SIG-M5 (cell line): ENCODE measurements at regions not wholly inside any gene's neighbourhood (a gene's known extent, or its start where the extent isn't known, plus 50 kb on each side); places are given as distances from the start of the nearest gene placed in this dataset.
"Not testable (repeated sequence)": the region's sequence is repeated elsewhere in the genome, so short reads cannot be mapped to it uniquely, and the experiment has no call there.

Experiments used
- DNase-seq: peaks from one replicate; lab custom pipeline; 2025; lab: John Stamatoyannopoulos, UW

DNA sequence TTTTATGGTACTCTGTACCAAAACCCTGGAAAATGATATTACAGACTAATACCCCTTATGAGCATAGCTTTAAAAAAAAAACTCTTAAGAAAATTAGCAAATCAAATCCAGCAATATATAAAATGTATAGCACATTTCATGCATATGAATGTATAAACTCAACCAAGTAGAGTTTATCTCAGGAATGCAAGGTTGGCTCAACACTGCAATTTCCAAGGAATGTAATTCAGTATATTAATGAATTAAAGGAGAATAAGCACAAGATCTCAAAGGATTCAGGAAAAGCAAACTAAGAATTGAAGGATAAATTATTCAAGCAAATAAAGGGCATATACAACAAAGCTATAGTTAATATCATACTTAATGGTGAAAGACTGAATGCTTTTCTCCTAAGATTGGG lies 61.9 kb upstream of the RPL38 start:
- DNase-seq: no peak

DNA sequence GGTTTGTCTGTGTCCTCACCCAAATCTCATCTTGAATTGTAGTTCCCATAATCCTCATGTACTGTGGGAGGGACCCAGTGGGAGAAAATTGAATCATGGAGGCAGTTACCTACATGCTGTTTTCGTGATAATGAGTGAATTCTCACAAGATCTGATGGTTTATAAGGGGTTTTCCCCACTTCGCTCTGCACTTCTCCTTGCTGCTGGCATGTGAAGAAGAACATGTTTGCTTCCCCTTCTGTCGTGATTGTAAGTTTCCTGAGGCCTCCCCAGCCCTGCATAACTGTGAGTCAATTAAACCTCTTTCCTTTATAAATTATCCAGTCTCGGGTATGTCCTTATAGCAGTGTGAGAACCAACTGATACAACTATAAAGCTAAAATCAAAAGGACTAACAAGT lies 60.2 kb upstream of the RPL38 start:
- not testable (repeated sequence) for DNase-seq

DNA sequence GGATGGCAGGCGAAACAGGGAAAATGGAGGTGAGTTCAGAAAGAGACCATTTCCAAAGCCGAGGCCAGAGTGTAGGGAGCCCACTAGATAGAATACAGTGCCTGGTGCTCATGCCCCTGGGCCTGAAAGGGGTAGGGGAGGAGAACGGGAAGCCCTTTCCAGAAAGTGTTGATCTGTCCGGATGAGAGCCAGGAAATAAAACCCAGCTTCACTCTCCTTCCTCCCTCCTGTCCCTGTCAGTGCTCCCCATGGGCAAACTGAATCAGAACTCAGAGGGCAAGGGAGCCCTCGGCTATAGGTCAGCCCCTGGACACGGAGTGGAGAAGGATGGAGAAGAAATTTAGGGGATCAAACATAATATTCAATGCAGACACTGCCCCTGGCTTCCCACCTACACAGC lies 57.7 kb upstream of the RPL38 start:
- DNase-seq: no peak

DNA sequence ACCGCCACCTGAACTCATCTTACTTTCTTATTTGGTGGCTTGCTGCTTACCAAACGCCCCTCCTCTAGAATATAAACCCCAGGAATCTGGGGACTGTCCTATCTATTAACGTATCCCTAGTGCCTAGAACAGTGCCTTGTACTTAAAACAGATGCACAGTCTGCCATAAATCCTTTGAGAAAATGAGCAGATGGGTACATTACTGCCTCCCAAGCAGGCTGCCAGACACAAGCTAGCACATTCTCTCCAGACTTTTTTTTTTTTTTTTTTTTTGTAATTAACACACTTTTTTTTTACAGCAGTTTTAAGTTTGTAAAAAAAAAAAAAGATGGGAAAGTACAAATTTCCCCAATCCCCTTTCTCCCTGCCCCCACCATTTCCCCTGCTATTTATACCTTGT lies 57.3 kb upstream of the RPL38 start:
- DNase-seq: no peak

DNA sequence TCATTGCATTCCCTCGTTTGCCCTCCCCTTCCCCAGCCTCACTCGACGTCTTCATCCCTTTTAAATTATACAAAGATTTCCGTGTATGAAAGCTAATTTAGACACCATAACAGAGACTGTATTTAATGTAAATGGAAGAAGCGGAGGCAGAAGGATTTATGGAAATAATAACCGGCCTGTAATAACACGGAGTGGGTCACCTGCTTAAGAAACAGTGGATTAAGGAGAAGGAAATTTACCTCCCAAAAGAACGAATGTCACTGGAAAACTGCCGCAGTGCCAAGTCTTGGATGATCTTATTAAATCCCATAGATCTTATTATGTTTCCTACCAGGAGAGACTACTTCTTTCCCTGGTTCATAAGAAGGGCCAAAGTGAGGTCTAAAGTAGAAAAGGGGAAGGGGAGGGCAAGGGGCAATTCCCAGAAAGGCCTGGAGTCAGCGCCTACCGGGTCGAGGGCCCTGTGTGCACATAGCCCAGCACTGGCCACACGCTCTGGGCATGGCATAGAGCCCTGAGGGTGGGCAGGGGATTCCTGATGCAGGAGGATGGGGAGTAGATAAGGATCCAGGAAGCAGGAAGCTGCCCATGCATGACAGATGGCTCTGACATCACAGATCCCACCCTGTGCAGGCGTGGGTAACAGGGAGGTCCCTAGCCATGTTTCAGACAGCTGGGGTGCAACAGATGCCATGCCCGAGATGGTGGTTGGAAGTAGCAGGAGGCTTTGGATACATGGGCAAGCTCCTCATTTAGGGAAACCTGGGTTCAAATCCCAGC lies 56.2 kb upstream of the RPL38 start:
- DNase-seq: no peak

DNA sequence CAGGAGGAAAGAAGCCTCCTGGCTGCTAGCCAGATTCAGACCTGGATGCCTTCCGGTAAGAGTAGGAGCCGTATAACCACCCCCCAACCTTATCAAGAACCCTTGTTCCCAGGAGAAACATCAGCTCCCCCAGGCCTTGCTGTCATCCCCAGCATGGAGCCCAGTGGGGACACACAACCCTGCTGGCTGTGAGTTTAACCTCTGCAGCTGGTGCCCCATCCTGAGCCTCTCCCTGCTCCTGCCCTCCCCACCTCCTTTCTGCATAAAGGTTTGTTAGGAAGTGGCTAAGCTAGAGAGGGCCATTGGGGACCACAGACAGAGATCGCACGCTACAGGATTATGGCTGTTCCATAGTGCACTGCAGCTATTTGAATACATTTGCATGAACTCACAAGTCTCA lies 55.5 kb upstream of the RPL38 start:
- DNase-seq: no peak

DNA sequence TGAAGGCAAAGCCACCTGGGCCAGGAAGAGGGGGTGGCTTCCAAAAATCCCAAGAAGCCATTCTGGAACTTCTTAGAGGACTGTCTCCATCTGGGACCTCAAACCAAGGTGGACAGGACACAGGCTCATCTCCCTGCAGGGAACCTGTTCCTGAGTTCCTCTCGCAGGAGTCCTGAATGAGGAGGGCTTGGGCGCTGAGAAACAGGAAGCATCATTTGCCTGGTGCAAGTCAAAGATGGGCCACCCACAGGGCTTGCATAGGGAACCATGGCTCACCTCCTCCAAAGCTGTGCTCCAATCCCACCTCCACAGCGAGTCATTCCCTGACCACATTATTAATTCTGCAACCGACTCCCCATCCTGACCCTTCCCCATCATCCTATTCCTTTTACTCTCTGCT lies 55.0 kb upstream of the RPL38 start:
- no peak for DNase-seq

DNA sequence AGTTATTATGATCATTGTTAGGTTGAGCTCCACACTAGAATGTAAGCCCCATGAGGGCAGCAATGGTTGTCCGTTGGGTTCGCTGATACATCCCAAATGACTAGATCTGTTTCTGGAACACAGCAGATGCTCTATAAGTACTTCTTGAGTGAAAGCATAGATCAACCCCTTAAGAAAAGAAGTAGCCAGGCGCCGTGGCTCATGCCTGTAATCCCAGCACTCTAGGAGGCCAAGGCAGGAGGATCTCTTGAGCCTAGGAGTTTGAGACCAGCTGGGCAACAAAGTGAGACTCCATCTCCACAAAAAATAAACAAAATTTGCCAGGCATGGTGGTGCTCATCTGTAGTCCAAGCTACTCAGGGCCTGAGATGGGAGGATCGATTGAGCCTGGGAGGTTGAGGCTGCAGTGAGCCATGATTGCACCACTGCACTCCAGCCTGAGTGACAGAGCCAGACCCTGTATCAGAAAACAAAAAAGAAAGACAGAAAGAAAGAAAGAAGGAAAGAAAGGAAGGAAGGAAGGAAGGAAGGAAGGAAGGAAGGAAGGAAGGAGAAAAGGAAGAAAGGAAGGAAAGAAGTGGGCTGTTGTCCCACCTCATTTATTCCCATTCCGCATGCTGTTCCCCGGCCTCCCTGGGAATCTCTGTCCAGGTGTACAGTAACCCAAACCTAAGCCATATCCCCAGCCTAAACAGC lies 54.4 kb upstream of the RPL38 start:
- no peak for DNase-seq

DNA sequence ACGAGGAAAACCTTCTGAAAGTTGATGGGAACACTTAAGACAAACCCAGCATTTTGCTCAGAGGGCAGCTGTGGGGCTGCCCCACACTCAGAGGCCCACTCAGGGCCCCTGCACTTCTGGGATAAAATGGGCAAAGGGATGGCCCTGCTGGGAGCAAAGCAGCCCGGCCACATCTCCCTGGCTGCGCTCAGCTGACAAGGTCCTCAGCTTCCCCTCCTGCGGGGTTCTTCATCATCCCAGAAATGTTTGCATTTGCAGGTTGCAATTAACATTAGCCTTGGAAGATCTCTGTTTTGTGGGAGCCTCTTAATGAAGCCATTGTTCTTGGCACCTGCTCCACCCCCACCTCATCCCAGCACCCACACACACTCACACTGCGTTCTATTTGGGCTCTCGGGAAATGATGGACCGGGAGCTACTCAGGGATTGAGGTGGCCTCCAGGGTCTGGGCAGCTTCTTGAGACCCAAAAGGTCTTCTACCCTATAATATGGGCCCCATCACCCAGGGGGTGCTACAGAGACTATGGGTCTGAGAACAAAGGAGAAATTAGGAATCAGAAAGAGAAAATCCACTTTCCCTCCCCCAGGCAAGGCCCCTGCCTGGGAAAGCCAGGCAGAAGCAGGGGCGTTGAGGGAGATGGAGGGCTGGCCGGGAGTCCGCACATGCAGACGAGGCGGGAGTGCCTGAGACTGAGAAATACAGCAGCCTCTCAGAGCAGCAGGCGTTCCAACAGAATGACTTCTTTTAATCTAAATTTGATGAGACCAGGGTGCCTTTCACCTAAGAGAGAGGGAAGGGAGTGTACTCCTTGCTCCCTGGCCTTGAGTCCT lies 53.7 kb upstream of the RPL38 start:
- DNase-seq: no peak

DNA sequence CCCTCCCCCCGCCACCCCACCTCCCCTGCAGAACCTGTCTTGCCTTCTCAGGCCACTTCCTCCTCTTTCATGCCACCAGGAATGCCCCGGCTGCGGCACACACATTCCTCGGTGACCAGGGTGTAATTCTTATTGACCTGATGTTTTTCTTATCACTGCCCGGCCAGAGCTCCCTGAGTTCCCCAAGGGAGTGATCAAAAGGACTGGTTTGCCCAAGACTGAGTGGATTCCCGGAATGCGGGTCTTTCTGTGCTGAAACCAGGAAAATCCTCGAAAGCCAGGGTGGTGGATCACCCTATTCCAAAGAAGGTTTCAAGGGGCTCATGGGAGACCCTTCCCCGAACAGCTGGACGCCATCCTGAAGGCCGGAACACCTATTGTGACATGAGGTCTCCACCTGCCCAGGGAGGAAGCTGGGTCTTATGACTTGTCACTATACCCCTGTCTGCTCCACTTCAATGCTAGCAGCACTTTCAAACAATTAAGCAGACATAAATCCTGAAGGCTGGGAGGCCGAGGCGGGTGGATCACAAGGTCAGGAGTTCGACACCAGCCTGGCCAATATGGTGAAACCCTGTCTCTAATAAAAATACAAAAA lies 53.0 kb upstream of the RPL38 start:
- DNase-seq: no peak

DNA sequence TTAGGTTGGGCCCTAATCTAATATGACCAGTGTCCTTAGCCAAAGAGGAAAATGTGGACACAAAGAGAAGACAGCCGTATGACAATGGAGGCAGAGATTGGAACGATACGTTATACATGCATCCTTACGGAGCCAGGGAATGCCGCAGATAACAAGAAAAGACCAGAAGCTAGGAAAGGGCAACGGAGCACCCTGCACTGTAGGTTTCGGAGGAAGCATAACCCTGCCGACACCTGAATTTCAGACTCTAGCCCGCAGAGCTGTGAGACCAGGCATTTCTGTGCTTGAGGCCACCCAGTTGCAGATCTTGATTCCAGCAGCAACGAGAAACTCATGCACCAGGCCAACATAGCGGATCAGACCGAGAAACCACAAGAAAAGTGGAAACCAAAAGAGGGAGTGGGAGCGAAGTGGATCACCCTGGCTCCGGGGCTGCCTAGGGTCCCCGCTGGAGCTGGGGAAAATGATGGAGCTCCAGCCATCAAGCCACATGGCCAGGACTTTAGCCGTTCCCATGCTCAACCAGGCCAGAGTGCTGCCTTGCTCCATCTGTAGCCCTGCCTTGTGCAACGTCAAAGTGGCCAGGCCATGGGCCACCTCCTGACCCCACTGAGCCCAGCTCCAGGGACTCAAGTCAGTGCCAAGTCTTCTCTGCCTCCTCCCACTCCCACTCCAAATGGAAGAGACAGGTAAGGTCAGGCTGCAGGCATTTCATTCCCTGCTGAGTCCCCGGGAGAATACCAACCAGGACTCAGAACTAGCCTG lies 51.7 kb upstream of the RPL38 start:
- no peak for DNase-seq

DNA sequence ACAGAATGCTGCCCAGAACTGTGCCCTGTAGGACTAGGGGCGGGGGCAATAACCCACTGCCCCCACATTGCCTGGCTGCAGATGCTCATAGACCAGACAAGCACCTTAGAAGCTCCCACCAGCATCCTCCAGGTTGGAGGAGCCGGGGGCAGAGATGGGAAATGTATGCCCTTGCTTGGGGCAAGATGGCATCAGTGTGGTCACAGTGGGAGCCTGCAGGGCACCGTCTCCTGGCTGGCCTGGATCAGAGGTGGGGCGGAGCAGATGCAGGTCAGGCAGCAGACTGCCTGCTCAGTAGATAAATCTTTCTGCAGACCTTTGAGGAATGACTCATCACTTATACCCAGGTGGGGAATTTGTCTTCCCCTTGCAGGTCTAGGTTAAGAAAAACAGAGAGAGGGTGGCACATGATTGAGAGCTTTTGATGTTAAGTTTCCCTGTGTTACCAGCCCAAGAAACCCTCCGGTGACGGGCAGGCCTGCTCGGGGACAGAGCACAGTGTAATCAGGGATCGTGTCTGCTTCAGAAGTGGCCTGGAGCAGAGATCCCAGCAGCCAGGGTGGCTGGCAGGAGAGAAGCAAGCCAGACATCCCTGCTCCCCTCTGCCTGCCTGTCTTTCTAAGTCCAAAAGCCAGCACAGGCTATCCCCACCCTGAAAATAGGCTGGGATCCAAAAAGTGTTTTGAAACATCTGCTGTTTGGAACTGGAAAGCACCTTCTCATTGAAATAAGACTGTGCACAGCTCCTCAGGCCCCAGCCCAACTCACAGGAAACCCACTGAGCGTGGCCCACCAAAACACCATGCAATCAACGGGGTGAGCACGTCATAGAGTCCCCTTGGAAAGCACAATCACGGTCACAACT lies 50.7 kb upstream of the RPL38 start:
- DNase-seq: no peak

DNA sequence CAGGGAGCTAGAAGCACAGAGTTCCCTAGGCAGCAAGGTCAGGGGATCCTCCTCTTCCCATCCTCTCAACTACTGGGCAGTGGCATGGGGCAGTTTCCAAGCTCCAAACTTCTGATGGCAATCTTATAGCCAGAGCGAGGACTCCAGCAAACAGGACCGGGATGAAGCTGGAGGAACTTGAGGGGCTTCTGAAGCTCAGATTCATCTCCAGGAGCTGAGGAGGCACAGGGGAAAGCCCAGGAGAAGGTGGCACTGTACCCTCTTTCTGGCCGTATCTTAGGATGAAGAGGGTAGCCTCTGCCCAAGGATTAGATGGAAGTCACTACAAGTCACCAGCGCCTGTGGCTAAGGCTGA lies 50.0 kb upstream of the RPL38 start:
- no peak for DNase-seq
